SK-N-SH (cell line): ENCODE measurements at regions not wholly inside any gene's neighbourhood (a gene's known extent, or its start where the extent isn't known, plus 50 kb on each side); places are given as distances from the start of the nearest gene placed in this dataset.

Source experiments
- CTCF ChIA-PET: fragments of 300-600, 350-600 bp; formaldehyde crosslinking; extraction: SDS; loops from one replicate; lab custom pipeline; 2021; lab: Yijun Ruan, JAX
- POLR2A ChIA-PET: fragments of 350-600 bp; sonication (Branson Sonifier 250); formaldehyde crosslinking; extraction: SDS; loops from one replicate; lab custom pipeline; 2020; ENCODE audit warnings: antibody characterized with exemption, inconsistent platforms; lab: Yijun Ruan, JAX
- DNase-seq: peaks from one replicate; pipeline ENCODE4 v3.0.0; 2012
- H2AFZ ChIP-seq: fragments of 200-600 bp; sonication (generic); 2 replicates; pipeline ENCODE4 v1.8.1; 2016; ENCODE audit warnings: antibody characterized with exemption, mild to moderate bottlenecking, low read depth
- H3F3A ChIP-seq: fragments of 200-600 bp; sonication (generic); replicated peaks from 2 replicates; pipeline ENCODE3; 2016; ENCODE audit warnings: antibody characterized with exemption, mild to moderate bottlenecking; ENCODE audit not compliant: insufficient read depth
- H3K27ac ChIP-seq, 2 experiments: fragments of 200-500 bp in 1 of 2; fragments of 200-600 bp in 1 of 2; sonication (Bioruptor generic) in 1 of 2; sonication (generic), shearing (Covaris generic) in 1 of 2; 2 replicates each; pipeline versions ENCODE4 v1.5.1 to v1.6.1; 2014 to 2016; ENCODE audit warnings: low read depth in 2 of 2, inconsistent platforms in 1 of 2, low read length in 1 of 2, mild to moderate bottlenecking in 1 of 2, mixed read lengths in 1 of 2
- H3K27me3 ChIP-seq: fragments of 200-600 bp; sonication (generic), shearing (Covaris generic); 2 replicates; pipeline ENCODE4 v1.6.1; 2016; ENCODE audit warnings: mixed run types; ENCODE audit not compliant: insufficient read depth
- H3K36me3 ChIP-seq, 2 experiments: fragments of 200-500 bp in 1 of 2; fragments of 200-600 bp in 1 of 2; sonication (Bioruptor generic) in 1 of 2; sonication (generic) in 1 of 2; replicated peaks in 1 of 2; 2 replicates each; pipeline versions ENCODE3 to v1.5.1; 2014 to 2016; ENCODE audit warnings: low read length in 1 of 2, mild to moderate bottlenecking in 1 of 2; ENCODE audit not compliant: insufficient read depth in 2 of 2, control insufficient read depth in 1 of 2
- H3K4me1 ChIP-seq, 2 experiments: fragments of 200-500 bp in 1 of 2; fragments of 200-600 bp in 1 of 2; sonication (Bioruptor generic) in 1 of 2; sonication (generic), shearing (Covaris generic) in 1 of 2; 2 replicates each; pipeline versions ENCODE4 v1.5.1 to v1.6.1; 2014 to 2016; ENCODE audit warnings: low read depth in 1 of 2, low read length in 1 of 2, mixed run types in 1 of 2; ENCODE audit not compliant: insufficient read depth in 2 of 2, control insufficient read depth in 1 of 2
- H3K4me2 ChIP-seq: fragments of 200-600 bp; sonication (generic), shearing (Covaris generic); 2 replicates; pipeline ENCODE4 v1.6.1; 2017; ENCODE audit warnings: mixed run types
- H3K4me3 ChIP-seq, 2 experiments: fragments of 200-500 bp in 1 of 2; fragments of 200-600 bp in 1 of 2; sonication (Bioruptor generic) in 1 of 2; sonication (generic), shearing (Covaris generic) in 1 of 2; 2 replicates each; pipeline versions ENCODE4 v1.5.1 to v1.8.1; 2014 to 2016; ENCODE audit warnings: low read depth in 2 of 2, inconsistent platforms in 1 of 2, low read length in 1 of 2, mild to moderate bottlenecking in 1 of 2, mixed read lengths in 1 of 2, moderate library complexity in 1 of 2
- H3K79me2 ChIP-seq: fragments of 200-600 bp; sonication (generic); 2 replicates; pipeline ENCODE4 v1.8.1; 2017; ENCODE audit warnings: mild to moderate bottlenecking; ENCODE audit not compliant: insufficient read depth
- H3K9ac ChIP-seq: fragments of 200-600 bp; sonication (generic); 2 replicates; pipeline ENCODE4 v1.6.1; 2017; ENCODE audit warnings: mixed run types
- H3K9me2 ChIP-seq: fragments of 200-600 bp; sonication (generic); 2 replicates; pipeline ENCODE4 v1.6.1; 2017; ENCODE audit warnings: mixed run types
- H3K9me3 ChIP-seq: fragments of 200-600 bp; sonication (generic); 2 replicates; pipeline ENCODE4 v1.6.1; 2017; ENCODE audit warnings: mixed run types, mild to moderate bottlenecking, moderate library complexity
- H4K20me1 ChIP-seq: fragments of 200-600 bp; sonication (generic); 2 replicates; pipeline ENCODE4 v1.6.1; 2017; ENCODE audit warnings: mild to moderate bottlenecking, mixed run types; ENCODE audit not compliant: insufficient read depth
- CHD2 ChIP-seq: fragments of 150-350 bp; IDR thresholded peaks from 2 replicates; pipeline ENCODE4 v1.6.1; 2018; ENCODE audit warnings: low read length; ENCODE audit not compliant: partially characterized antibody
- ELF1 ChIP-seq: IDR thresholded peaks from 2 replicates; pipeline ENCODE4 v1.4.0; 2012
- EZH2phosphoT487 ChIP-seq: fragments of 200-600 bp; sonication (generic); IDR thresholded peaks from 2 replicates; pipeline ENCODE4 v1.6.1; 2017; ENCODE audit warnings: low read depth, mixed run types, mild to moderate bottlenecking, antibody characterized with exemption, moderate library complexity, borderline replicate concordance
- GABPA ChIP-seq: IDR thresholded peaks from 2 replicates; pipeline ENCODE4 v1.4.0; 2012; ENCODE audit warnings: low read depth, mild to moderate bottlenecking
- GATA2 ChIP-seq: sonication (generic); formaldehyde crosslinking; IDR thresholded peaks from 2 replicates; pipeline ENCODE4 v1.5.0; 2020; ENCODE audit warnings: mild to moderate bottlenecking, missing genetic modification reagents
- IRF3 ChIP-seq: fragments of 150-350 bp; IDR thresholded peaks from 2 replicates; pipeline ENCODE4 v1.6.1; 2016; ENCODE audit warnings: mild to moderate bottlenecking, low read depth, low read length
- MXI1 ChIP-seq: IDR thresholded peaks from 2 replicates; pipeline ENCODE4 v1.6.1; 2012; ENCODE audit warnings: mild to moderate bottlenecking, low read depth, low read length, improper control_type of control experiment
- NFIC ChIP-seq: IDR thresholded peaks from 2 replicates; pipeline ENCODE4 v1.4.0; 2012; ENCODE audit warnings: borderline replicate concordance
- NRF1 ChIP-seq: IDR thresholded peaks from 2 replicates; pipeline ENCODE4 v1.6.1; 2012; ENCODE audit warnings: low read depth, mild to moderate bottlenecking, low read length
- POLR2AphosphoS5 ChIP-seq: IDR thresholded peaks from 2 replicates; pipeline ENCODE4 v1.6.1; 2012; ENCODE audit warnings: low read depth, low read length
- RCOR1 ChIP-seq: fragments of 150-350 bp; IDR thresholded peaks from 2 replicates; pipeline ENCODE4 v1.6.1; 2017; ENCODE audit warnings: antibody characterized with exemption, low read length
- RFX5 ChIP-seq: IDR thresholded peaks from 2 replicates; pipeline ENCODE4 v1.6.1; 2012; ENCODE audit warnings: mild to moderate bottlenecking, improper control_type of control experiment, low read length
- SIN3A ChIP-seq: IDR thresholded peaks from 2 replicates; pipeline ENCODE4 v1.6.1; 2012; ENCODE audit warnings: low read depth, mild to moderate bottlenecking, low read length, moderate library complexity, borderline replicate concordance
- SMC3 ChIP-seq: IDR thresholded peaks from 2 replicates; pipeline ENCODE4 v1.6.1; 2012; ENCODE audit warnings: low read depth, low read length, improper control_type of control experiment
- TAF1 ChIP-seq: IDR thresholded peaks from 2 replicates; pipeline ENCODE4 v1.6.1; 2012; ENCODE audit warnings: low read depth, mild to moderate bottlenecking, low read length, moderate library complexity, borderline replicate concordance
- TCF12 ChIP-seq: IDR thresholded peaks from 2 replicates; pipeline ENCODE4 v1.4.0; 2012
- YY1 ChIP-seq: IDR thresholded peaks from 2 replicates; pipeline ENCODE4 v1.4.0; 2012; ENCODE audit warnings: low read depth, mild to moderate bottlenecking
- ZBTB33 ChIP-seq: IDR thresholded peaks from 2 replicates; pipeline ENCODE4 v1.4.0; 2012; ENCODE audit warnings: low read depth, borderline replicate concordance
- WGBS: methylation state at CpG from one replicate; pipeline ENCODE4 v1.1.6; 2017; ENCODE audit warnings: low lambda C conversion rate; 5-methylcytosine and 5-hydroxymethylcytosine counted together
- TF ChIP-seq, protein P1 (sequence below): IDR thresholded peaks from 2 replicates; pipeline ENCODE4 v1.4.0; 2012; ENCODE audit warnings: low read depth, borderline replicate concordance
- TF ChIP-seq, protein P2 (sequence below): IDR thresholded peaks from 2 replicates; pipeline ENCODE4; 2012
- TF ChIP-seq, protein P3 (sequence below): fragments of 150-350 bp; IDR thresholded peaks from 2 replicates; pipeline ENCODE4 v1.6.1; 2017; ENCODE audit warnings: antibody characterized with exemption, low read length, low read depth, borderline replicate concordance
- TF ChIP-seq, protein P4 (sequence below): IDR thresholded peaks from 2 replicates; pipeline ENCODE4 v1.4.0; 2012; ENCODE audit warnings: low read depth

- POLR2A ChIA-PET, result no interaction called here
Measured at GRCh38 chr4:136769717-136770116, 762.6 kb downstream of the PCDH18 start.

GRCh38 chr4:136768925-136769275, 763.4 kb downstream of the PCDH18 start:
- H3K9me2 ChIP-seq, result no peaks in the 10 kb centered on the region
- H3K27me3 ChIP-seq, result no peaks in the 10 kb centered on the region
- WGBS, result 15% methylated on average over 1 of the region's 1 CpG
- H3K9ac ChIP-seq, result no peak overlapping the region
- no peaks in the 10 kb centered on the region for H3K9me3 ChIP-seq
- ChIA-PET CTCF (no interaction called here), POLR2A (no interaction called here)
- H3K4me2 ChIP-seq, result no peak overlapping the region
- no peaks in the 10 kb centered on the region for H4K20me1 ChIP-seq
- DNase-seq, result no peak
- H3K4me3 ChIP-seq, result no peak overlapping the region
- H3K79me2 ChIP-seq, result no peaks in the 10 kb centered on the region
- H3K36me3 ChIP-seq, result no peaks in the 10 kb centered on the region
- no peaks in the 10 kb centered on the region for H3F3A ChIP-seq
- no peak overlapping the region for H3K27ac ChIP-seq
- H2AFZ ChIP-seq, result no peak overlapping the region
- no peaks in the 10 kb centered on the region for H3K4me1 ChIP-seq
- TF ChIP-seq TCF12 (no peak), RCOR1 (no peak), IRF3 (no peak), SIN3A (no peak), YY1 (no peak), SMC3 (no peak), ZBTB33 (no peak), CHD2 (no peak)
- TF ChIP-seq, protein P1, sequence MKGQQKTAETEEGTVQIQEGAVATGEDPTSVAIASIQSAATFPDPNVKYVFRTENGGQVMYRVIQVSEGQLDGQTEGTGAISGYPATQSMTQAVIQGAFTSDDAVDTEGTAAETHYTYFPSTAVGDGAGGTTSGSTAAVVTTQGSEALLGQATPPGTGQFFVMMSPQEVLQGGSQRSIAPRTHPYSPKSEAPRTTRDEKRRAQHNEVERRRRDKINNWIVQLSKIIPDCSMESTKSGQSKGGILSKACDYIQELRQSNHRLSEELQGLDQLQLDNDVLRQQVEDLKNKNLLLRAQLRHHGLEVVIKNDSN, result no peak

More at GRCh38 chr4:136769717-136770116, 762.6 kb downstream of the PCDH18 start:
- no peaks in the 10 kb centered on the region for H3K9me2 ChIP-seq
- no peak overlapping the region for H2AFZ ChIP-seq
- H4K20me1 ChIP-seq, result no peaks in the 10 kb centered on the region
- no peaks in the 10 kb centered on the region for H3F3A ChIP-seq
- 78% methylated on average over 6 of the region's 6 CpGs for WGBS
- H3K36me3 ChIP-seq, result no peaks in the 10 kb centered on the region
- no peaks in the 10 kb centered on the region for H3K27me3 ChIP-seq
- no peak overlapping the region for H3K4me2 ChIP-seq
- H3K9ac ChIP-seq, result no peak overlapping the region
- no peak for DNase-seq
- no peak overlapping the region for H3K4me3 ChIP-seq
- no peak for TF ChIP-seq GATA2 (CRISPR knock-in tag)
- no peak for TF ChIP-seq RFX5
- TF ChIP-seq EZH2phosphoT487, result no peak
- TF ChIP-seq, protein P1, result no peak
- TF ChIP-seq YY1, result no peak
- TF ChIP-seq MXI1, result no peak
- TF ChIP-seq, protein P2, sequence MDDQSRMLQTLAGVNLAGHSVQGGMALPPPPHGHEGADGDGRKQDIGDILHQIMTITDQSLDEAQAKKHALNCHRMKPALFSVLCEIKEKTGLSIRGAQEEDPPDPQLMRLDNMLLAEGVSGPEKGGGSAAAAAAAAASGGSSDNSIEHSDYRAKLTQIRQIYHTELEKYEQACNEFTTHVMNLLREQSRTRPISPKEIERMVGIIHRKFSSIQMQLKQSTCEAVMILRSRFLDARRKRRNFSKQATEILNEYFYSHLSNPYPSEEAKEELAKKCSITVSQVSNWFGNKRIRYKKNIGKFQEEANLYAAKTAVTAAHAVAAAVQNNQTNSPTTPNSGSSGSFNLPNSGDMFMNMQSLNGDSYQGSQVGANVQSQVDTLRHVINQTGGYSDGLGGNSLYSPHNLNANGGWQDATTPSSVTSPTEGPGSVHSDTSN, result no peak
- TF ChIP-seq, protein P3, sequence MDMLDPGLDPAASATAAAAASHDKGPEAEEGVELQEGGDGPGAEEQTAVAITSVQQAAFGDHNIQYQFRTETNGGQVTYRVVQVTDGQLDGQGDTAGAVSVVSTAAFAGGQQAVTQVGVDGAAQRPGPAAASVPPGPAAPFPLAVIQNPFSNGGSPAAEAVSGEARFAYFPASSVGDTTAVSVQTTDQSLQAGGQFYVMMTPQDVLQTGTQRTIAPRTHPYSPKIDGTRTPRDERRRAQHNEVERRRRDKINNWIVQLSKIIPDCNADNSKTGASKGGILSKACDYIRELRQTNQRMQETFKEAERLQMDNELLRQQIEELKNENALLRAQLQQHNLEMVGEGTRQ, result no peak
- no peak for TF ChIP-seq NFIC
- TF ChIP-seq NRF1, result no peak
- TF ChIP-seq POLR2AphosphoS5, result no peak
- TF ChIP-seq IRF3, result no peak
- no peak for TF ChIP-seq TAF1
- TF ChIP-seq, protein P4, sequence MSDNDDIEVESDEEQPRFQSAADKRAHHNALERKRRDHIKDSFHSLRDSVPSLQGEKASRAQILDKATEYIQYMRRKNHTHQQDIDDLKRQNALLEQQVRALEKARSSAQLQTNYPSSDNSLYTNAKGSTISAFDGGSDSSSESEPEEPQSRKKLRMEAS, result no peak
- no peak for TF ChIP-seq ELF1
- no peak for TF ChIP-seq GABPA
- TF ChIP-seq, all 33 proteins: peak for 0
- no peaks in the 10 kb centered on the region for H3K4me1 ChIP-seq
- CTCF ChIA-PET, result no interaction called here
- H3K27ac ChIP-seq, result no peak overlapping the region
- no peaks in the 10 kb centered on the region for H3K9me3 ChIP-seq
- no peaks in the 10 kb centered on the region for H3K79me2 ChIP-seq
